ENCODE measurements at regions not wholly inside any gene's neighbourhood (a gene's known extent, or its start where the extent isn't known, plus 50 kb on each side); places are given as distances from the start of the nearest gene placed in this dataset.
"Not testable (repeated sequence)": the region's sequence is repeated elsewhere in the genome, so short reads cannot be mapped to it uniquely, and the experiment has no call there.

- TF ChIP-seq POLR2A (IDR thresholded peaks at IDR 0.05; ENCODE audit: low read length), result no peak
- TF ChIP-seq GATA1 (IDR thresholded peaks at IDR 0.05; ENCODE audit: low read depth, low read length), result no peak
- DNase-seq, result no peak
Observed at GRCh38 chrX:113212052-113212451, 371.4 kb upstream of the AMOT start.

GRCh38 chrX:113202601-113203000 is 362.0 kb upstream of the AMOT start:
- TF ChIP-seq POLR2A (IDR thresholded peaks at IDR 0.05; ENCODE audit: low read length), result no peak
- no peak for TF ChIP-seq GATA1 (IDR thresholded peaks at IDR 0.05; ENCODE audit: low read depth, low read length)

DNA sequence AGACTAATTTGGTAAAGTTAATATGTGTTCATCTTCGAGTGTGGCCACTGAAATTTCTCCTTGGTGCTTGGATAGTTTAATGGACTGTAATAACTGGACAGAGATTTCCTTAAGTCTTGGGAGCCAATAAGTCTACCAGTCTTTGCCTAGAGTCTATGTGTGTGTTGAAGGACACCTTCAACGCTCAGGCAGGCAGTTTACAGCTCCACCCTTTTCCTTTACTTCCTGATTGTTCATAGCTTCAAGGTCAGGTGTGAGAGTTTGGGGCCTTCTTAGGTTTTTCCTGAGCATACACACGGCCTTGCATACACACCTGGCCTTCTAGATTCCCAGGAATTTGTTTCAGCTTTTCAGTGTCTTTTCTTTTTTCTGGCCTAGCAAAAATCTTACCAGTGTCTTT is 355.3 kb upstream of the AMOT start:
- DNase-seq, result no peak
- TF ChIP-seq POLR2A (IDR thresholded peaks at IDR 0.05; ENCODE audit: low read length), result no peak
- TF ChIP-seq GATA1 (IDR thresholded peaks at IDR 0.05; ENCODE audit: low read depth, low read length), result no peak

More at GRCh38 chrX:113202601-113203000, 362.0 kb upstream of the AMOT start:
- no peak for DNase-seq

- no peak for DNase-seq
- TF ChIP-seq GATA1 (IDR thresholded peaks at IDR 0.05; ENCODE audit: low read depth, low read length) (no peak), POLR2A (IDR thresholded peaks at IDR 0.05; ENCODE audit: low read length) (no peak)
Observed at GRCh38 chrX:113192418-113192817, 351.8 kb upstream of the AMOT start.

GRCh38 chrX:113157496-113157895 is 316.9 kb upstream of the AMOT start:
- no peak for TF ChIP-seq GATA1 (IDR thresholded peaks at IDR 0.05; ENCODE audit: low read depth, low read length)
- TF ChIP-seq POLR2A (IDR thresholded peaks at IDR 0.05; ENCODE audit: low read length), result no peak
- no peak for DNase-seq

- DNase-seq, result not testable (repeated sequence)
Observed at GRCh38 chrX:113154315-113154714, 313.7 kb upstream of the AMOT start.

DNA sequence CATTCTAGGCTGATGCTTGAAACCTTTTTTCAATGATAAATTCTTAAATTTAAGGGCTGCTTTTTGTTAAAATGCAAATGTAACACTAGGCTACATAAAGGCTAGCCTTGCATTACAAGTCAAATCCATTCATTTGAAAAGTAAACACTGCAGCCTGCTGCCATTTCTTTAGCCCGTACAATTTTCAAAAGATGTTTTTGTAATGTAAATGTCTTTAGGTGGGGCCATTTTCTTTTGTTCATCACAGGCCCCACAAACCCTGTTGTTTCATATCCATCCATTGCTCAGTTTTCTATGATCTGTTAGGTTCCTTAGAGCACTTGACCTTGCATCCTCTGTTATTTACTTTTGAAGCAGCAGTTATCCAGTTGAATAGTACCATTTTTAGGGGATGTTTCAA is 296.2 kb upstream of the AMOT start:
- no peak for TF ChIP-seq GATA1 (IDR thresholded peaks at IDR 0.05; ENCODE audit: low read depth, low read length)
- TF ChIP-seq POLR2A (IDR thresholded peaks at IDR 0.05; ENCODE audit: low read length), result no peak
- DNase-seq, result no peak

DNA sequence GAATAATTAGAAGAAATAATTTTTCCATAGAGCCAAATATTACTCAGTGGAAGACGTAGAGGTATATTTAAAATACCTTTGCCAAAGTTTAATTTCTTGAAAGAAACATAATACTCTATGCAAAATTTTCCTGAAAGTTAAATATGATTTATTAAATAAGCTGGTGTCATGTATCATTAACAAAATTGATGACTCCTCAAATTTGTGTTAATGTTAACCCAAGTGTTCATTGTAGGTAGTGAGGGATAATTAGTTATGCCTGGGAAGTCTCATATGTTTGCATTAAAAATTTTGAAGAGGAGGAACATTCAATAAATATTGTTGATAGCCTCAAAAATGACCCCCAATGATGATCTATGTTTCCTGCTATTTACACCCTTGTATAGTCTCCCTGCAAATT is 292.7 kb upstream of the AMOT start:
- TF ChIP-seq GATA1 (IDR thresholded peaks at IDR 0.05; ENCODE audit: low read depth, low read length) (no peak), POLR2A (IDR thresholded peaks at IDR 0.05; ENCODE audit: low read length) (no peak)
- no peak for DNase-seq

GRCh38 chrX:113124693-113125092 is 284.1 kb upstream of the AMOT start:
- no peak for TF ChIP-seq GATA1 (IDR thresholded peaks at IDR 0.05; ENCODE audit: low read depth, low read length)
- no peak for TF ChIP-seq POLR2A (IDR thresholded peaks at IDR 0.05; ENCODE audit: low read length)
- no peak for DNase-seq

DNA sequence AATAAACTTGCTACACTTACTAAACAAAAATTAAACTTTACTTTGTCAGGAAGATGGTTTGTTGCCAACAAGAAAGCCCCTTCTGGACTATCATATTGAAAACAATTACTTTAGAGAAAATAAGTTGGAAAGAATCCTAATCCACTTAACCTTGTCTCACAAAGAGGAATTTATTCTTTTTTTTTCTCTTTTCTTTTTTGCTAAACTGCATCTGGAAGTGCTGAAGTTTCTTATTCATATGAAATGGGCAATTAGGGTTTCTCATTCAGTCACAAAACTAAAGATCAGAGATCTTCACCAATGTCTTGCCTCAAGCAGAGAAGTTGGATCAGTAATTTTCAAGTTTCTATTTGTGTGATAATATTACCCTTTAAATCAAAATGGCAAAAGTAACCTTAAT is 234.9 kb upstream of the AMOT start:
- DNase-seq, result no peak
- TF ChIP-seq GATA1 (IDR thresholded peaks at IDR 0.05; ENCODE audit: low read depth, low read length), result no peak
- TF ChIP-seq POLR2A (IDR thresholded peaks at IDR 0.05; ENCODE audit: low read length), result no peak

- DNase-seq, result no peak
Observed at GRCh38 chrX:113059714-113060113, 219.1 kb upstream of the AMOT start.

GRCh38 chrX:113058634-113059033 is 218.0 kb upstream of the AMOT start:
- DNase-seq, result no peak

More at GRCh38 chrX:113059714-113060113, 219.1 kb upstream of the AMOT start:
- TF ChIP-seq POLR2A (IDR thresholded peaks at IDR 0.05; ENCODE audit: low read length), result no peak
- TF ChIP-seq GATA1 (IDR thresholded peaks at IDR 0.05; ENCODE audit: low read depth, low read length), result no peak

DNA sequence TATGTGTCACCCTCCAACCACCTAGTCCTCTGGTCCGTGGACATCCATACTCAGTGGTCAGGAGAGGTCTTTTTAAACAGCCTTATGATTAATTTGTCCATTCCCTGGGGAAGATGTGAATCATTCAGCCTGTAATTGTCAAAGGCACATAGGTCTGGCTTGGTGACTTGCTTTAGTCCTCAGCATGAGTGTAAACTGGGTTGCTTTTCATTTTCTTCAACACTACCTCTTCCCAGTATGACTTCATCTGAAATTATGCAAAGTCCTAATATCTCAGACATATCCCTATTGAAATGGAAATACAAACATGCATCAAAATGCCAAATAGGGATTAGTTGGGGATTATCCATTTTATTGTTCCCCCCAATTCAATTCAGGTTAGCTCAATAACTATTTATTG is 208.3 kb upstream of the AMOT start:
- no peak for DNase-seq
- TF ChIP-seq GATA1 (IDR thresholded peaks at IDR 0.05; ENCODE audit: low read depth, low read length), result no peak

More at GRCh38 chrX:113058634-113059033, 218.0 kb upstream of the AMOT start:
- no peak for TF ChIP-seq POLR2A (IDR thresholded peaks at IDR 0.05; ENCODE audit: low read length)
- TF ChIP-seq GATA1 (IDR thresholded peaks at IDR 0.05; ENCODE audit: low read depth, low read length), result no peak

DNA sequence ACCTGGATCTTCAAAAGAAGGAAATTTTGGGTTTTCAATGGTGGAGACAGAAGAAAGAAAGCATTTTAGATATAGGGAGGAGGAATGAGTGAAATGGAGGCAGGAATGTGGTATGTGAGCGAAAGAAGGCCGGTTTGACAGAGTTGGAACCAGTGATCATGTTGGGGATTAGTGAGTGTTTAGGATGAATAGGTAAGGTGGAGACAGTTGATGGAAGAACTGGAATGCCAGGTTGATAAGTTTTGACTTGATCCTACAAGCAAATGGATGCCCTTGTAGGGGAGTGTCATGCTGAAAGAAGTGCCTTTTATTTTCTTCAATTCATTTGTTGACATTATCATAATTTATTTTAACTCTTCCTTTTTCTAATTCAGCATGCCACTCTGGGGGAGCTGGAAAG is 207.8 kb upstream of the AMOT start:
- DNase-seq, result no peak
- no peak for TF ChIP-seq GATA1 (IDR thresholded peaks at IDR 0.05; ENCODE audit: low read depth, low read length)
- TF ChIP-seq POLR2A (IDR thresholded peaks at IDR 0.05; ENCODE audit: low read length), result no peak

DNA sequence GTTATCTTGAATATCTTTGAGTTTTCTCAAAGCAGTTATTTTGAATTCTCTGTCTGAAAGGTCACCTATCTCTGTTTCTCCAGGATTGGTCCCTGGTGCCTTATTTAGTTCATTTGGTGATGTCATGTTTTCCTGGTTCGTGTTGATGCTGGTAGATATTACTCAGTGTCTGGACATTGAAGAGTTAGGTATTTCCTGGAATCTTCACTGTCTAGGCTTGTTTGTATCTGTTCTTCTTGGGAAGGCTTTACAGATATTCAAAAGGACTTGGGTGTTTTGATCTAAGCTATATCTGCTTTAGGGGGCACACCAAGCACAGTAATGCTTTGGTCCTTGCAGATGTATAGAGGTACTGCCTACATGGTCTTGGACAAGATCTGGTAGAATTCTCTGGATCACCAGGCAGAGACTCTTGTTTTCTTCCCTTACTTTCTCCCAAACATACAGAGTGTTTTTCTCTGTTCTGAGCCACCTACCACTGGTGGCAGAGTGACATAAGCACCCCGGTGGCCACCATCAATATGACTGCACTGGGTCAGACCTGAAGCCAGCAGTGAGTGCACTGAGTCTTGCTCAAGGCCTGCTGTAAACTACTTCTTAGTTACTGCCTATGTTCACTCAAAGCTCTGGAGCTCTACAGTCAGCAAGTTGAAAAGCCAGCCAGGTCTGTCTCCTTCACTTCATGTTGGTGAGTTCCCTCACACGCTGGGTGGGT is 193.5 kb upstream of the AMOT start:
- no peak for DNase-seq
- TF ChIP-seq POLR2A (IDR thresholded peaks at IDR 0.05; ENCODE audit: low read length), result no peak
- no peak for TF ChIP-seq GATA1 (IDR thresholded peaks at IDR 0.05; ENCODE audit: low read depth, low read length)

GRCh38 chrX:113019958-113020357 is 179.3 kb upstream of the AMOT start:
- no peak for TF ChIP-seq POLR2A (IDR thresholded peaks at IDR 0.05; ENCODE audit: low read length)
- no peak for TF ChIP-seq GATA1 (IDR thresholded peaks at IDR 0.05; ENCODE audit: low read depth, low read length)
- DNase-seq, result no peak

Data from erythroblast (primary cell).